Naive thymus-derived CD4-positive, alpha-beta T cell (primary cell): ENCODE measurements at regions not wholly inside any gene's neighbourhood (a gene's known extent, or its start where the extent isn't known, plus 50 kb on each side); places are given as distances from the start of the nearest gene placed in this dataset.
"Not testable (repeated sequence)": the region's sequence is repeated elsewhere in the genome, so short reads cannot be mapped to it uniquely, and the experiment has no call there.

ENCODE experiments used
- ATAC-seq: fragments of 150-1000 bp; cut with Tn5 transposase; 2 replicates; pipeline ENCODE4 v1.10.0; 2021; ENCODE audit warnings: mild to moderate bottlenecking, moderate library complexity
- CTCF ChIA-PET: fragments of 350-600 bp; sonication (Branson Sonifier 250); formaldehyde crosslinking; loops from one replicate; lab custom pipeline; 2021; ENCODE audit warnings: antibody characterized with exemption; lab: Charles Lee
- POLR2A ChIA-PET: fragments of 350-600 bp; sonication (Branson Sonifier 250); formaldehyde crosslinking; loops from one replicate; lab custom pipeline; 2021; ENCODE audit warnings: antibody characterized with exemption, inconsistent platforms; lab: Charles Lee
- DNase-seq, 9 donors: peaks; one replicate each; pipeline versions ENCODE4 v3.0.0 to v3.0.0-alpha.2; 2020 to 2022; ENCODE audit warnings: mixed read lengths in 1 of 9
- H3K27ac ChIP-seq: one replicate; pipeline ENCODE4 v1.7.0; 2013; ENCODE audit warnings: mild to moderate bottlenecking, low read depth, low read length, moderate library complexity
- H3K27me3 ChIP-seq, 2 donors: one replicate each; pipeline ENCODE4 v1.7.0; 2013; ENCODE audit warnings: low read length in 2 of 2, mild to moderate bottlenecking in 2 of 2, moderate library complexity in 2 of 2; ENCODE audit not compliant: control insufficient read depth in 2 of 2, insufficient read depth in 2 of 2
- H3K36me3 ChIP-seq, 3 experiments: 1 replicate in 2 of 3; 2 replicates in 1 of 3; pipeline ENCODE4 v1.7.0; 2013; ENCODE audit warnings: low read length in 3 of 3, mild to moderate bottlenecking in 3 of 3, moderate library complexity in 1 of 3; ENCODE audit not compliant: insufficient read depth in 3 of 3, control insufficient read depth in 2 of 3
- H3K4me1 ChIP-seq, 2 donors: one replicate each; pipeline ENCODE4 v1.7.0; 2013; ENCODE audit warnings: low read length in 2 of 2, mild to moderate bottlenecking in 2 of 2, moderate library complexity in 1 of 2; ENCODE audit not compliant: control insufficient read depth in 2 of 2, insufficient read depth in 2 of 2
- H3K4me3 ChIP-seq: 2 replicates; pipeline ENCODE4 v1.7.0; 2013; ENCODE audit warnings: mild to moderate bottlenecking, low read length
- H3K9me3 ChIP-seq, 3 experiments: 1 replicate in 2 of 3; 2 replicates in 1 of 3; pipeline ENCODE4 v1.7.0; 2013; ENCODE audit warnings: low read length in 3 of 3; ENCODE audit not compliant: control insufficient read depth in 2 of 3
- H3K27ac Mint-ChIP-seq, 9 donors: one replicate each; pipeline ENCODE4 v1.8.0; 2020 to 2022; ENCODE audit warnings: mixed read lengths in 9 of 9, mild to moderate bottlenecking in 8 of 9, moderate library complexity in 5 of 9, inconsistent platforms in 2 of 9
- H3K27me3 Mint-ChIP-seq, 5 donors: one replicate each; pipeline ENCODE4 v1.8.0; 2021 to 2022; ENCODE audit warnings: mixed read lengths in 5 of 5, mild to moderate bottlenecking in 1 of 5
- H3K36me3 Mint-ChIP-seq, 5 donors: one replicate each; pipeline ENCODE4 v1.8.0; 2020 to 2022; ENCODE audit warnings: mixed read lengths in 5 of 5, mild to moderate bottlenecking in 3 of 5, inconsistent platforms in 1 of 5
- H3K4me1 Mint-ChIP-seq, 7 donors: one replicate each; pipeline ENCODE4 v1.8.0; 2020 to 2022; ENCODE audit warnings: mixed read lengths in 7 of 7, mild to moderate bottlenecking in 3 of 7, inconsistent platforms in 1 of 7
- H3K4me3 Mint-ChIP-seq, 10 donors: one replicate each; pipeline ENCODE4 v1.8.0; 2020 to 2022; ENCODE audit warnings: mild to moderate bottlenecking in 10 of 10, mixed read lengths in 10 of 10, moderate library complexity in 6 of 10, inconsistent platforms in 2 of 10
- H3K9me3 Mint-ChIP-seq, 11 donors: one replicate each; pipeline ENCODE4 v1.8.0; 2020 to 2022; ENCODE audit warnings: mixed read lengths in 11 of 11, mild to moderate bottlenecking in 4 of 11, inconsistent platforms in 1 of 11, moderate library complexity in 1 of 11
- intact Hi-C, 2 donors: fragments of 100-400 bp; cut with micrococcal nuclease; formaldehyde crosslinking; loops; one replicate each; pipeline ENCODE4 v1.15.1; 2023

DNA sequence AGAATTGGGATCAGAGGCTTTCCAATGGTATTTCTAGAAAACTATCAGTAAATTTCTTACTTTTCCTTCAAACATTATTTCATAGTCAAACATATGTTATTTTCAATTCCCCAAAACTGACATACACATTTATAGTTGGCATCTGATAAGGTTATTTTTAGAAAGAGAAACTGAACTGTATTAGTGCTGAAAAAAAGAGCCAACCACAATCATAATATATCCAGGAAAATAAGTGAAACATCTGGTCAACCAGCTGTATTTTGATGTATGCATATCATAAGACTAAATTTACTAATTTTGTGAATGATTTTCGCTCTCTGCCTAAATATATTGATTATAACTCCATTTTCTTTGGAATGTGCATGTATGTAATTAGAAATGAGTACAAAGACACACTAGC lies 554.2 kb downstream of the FLRT2 start:
- no peak for DNase-seq
- ChIA-PET POLR2A (no interaction called here), CTCF (no interaction called here)
- Mint-ChIP-seq H3K27ac (no peak overlapping the region), H3K9me3 (peaks cover 0 to 17% (median 10%) of the 10 kb centered on the region in 11 donors), H3K4me1 (peaks cover 0 to 2% (median 0%) of the 10 kb centered on the region in 7 donors), H3K4me3 (no peak overlapping the region), H3K27me3 (no peaks in the 10 kb centered on the region), H3K36me3 (peaks cover 0 to 33% (median 21%) of the 10 kb centered on the region in 5 donors)
- intact Hi-C loops: no loop called here
- no peaks in the 10 kb centered on the region for H3K9me3 ChIP-seq
- H3K4me3 ChIP-seq: no peak overlapping the region
- no peak for ATAC-seq
- no peaks in the 10 kb centered on the region for H3K4me1 ChIP-seq
- H3K36me3 ChIP-seq: peaks cover 0 to 4% (median 0%) of the 10 kb centered on the region in 3 experiments
- H3K27me3 ChIP-seq: no peaks in the 10 kb centered on the region
- no peak overlapping the region for H3K27ac ChIP-seq

DNA sequence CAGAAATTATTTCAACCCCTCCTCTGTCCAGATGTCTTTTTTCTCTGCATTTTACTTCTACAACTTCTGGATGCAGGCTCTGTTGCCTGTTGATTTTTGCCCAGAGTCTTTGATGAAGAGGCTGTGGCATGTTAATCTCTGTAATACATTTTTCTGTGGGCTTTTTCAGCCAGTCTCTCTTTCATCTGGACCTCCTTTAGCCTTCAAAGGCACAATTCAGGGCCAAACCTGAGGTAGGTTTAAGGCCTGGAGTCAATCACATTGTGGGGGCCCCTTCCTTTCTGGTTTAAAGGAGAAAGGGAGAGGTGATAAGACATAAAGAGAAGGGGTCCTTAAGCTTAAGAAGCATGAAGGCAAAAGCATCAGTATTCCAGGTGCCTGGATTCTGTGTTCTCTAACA lies 553.7 kb downstream of the FLRT2 start:
- Histone ChIP-seq H3K9me3 (no peaks in the 10 kb centered on the region), H3K27ac (no peak overlapping the region), H3K27me3 (no peaks in the 10 kb centered on the region), H3K36me3 (peaks cover 0 to 4% (median 0%) of the 10 kb centered on the region in 3 experiments), H3K4me1 (no peaks in the 10 kb centered on the region), H3K4me3 (no peak overlapping the region)
- no peaks in the 10 kb centered on the region for H3K27me3 Mint-ChIP-seq
- H3K27ac Mint-ChIP-seq: no peak overlapping the region
- ChIA-PET CTCF (no interaction called here), POLR2A (no interaction called here)
- no peak overlapping the region for H3K4me3 Mint-ChIP-seq
- peaks cover 2 to 20% (median 11%) of the 10 kb centered on the region in 11 donors for H3K9me3 Mint-ChIP-seq
- peaks cover 0 to 2% (median 0%) of the 10 kb centered on the region in 7 donors for H3K4me1 Mint-ChIP-seq
- peaks cover 0 to 36% (median 23%) of the 10 kb centered on the region in 5 donors for H3K36me3 Mint-ChIP-seq
- DNase-seq (no peak), ATAC-seq (no peak)
- intact Hi-C loops: no loop called here

DNA sequence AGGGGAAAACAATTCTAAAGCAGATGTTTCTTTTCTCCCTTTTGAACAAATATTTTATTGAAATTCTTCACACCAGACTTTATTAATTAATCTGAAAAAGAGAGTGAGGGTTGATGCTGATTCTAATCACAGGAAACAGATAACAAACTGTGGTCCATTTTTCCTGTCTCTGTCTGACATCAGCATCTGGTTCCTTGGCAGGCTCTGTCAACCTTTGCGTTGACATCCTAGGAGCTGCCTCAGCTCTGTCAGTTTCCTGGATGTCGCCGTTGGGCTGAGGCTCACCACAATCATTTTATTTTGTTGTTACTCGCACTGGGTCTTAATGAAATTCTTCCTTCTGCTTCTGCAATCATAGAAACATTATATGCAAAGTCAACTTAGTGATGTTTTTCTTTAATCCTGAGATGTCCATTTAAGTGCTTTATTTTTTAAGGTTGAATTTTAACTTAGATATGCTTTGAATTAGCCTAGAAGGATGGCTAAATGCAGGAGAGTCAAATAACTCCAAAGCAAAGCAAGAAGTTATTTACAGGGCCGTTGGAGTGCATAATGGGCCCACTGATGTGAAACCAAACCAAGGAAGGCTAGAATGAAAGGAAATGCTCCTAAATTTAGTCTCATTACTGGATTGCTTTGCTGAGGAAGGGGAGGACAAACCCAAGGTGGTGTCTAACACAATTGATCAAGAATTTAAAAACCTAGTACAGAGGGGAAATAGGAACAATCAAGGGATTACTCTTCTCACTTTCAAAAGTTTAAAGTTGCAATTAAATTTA lies 542.4 kb downstream of the FLRT2 start:
- H3K27ac ChIP-seq: no peak overlapping the region
- ChIA-PET POLR2A (no interaction called here), CTCF (no interaction called here)
- Mint-ChIP-seq H3K36me3 (peaks cover 0 to 18% (median 11%) of the 10 kb centered on the region in 5 donors), H3K4me3 (no peak overlapping the region), H3K27me3 (no peaks in the 10 kb centered on the region), H3K27ac (peak overlapping the region in 2 of 9 donors; percentile 24 to 79), H3K9me3 (peaks cover under 1 to 5% (median 3%) of the 10 kb centered on the region in 11 donors), H3K4me1 (peaks cover 0 to 17% (median 12%) of the 10 kb centered on the region in 7 donors)
- DNase-seq: no peak
- H3K4me1 ChIP-seq: no peaks in the 10 kb centered on the region
- intact Hi-C loops: no loop called here
- no peaks in the 10 kb centered on the region for H3K36me3 ChIP-seq
- no peaks in the 10 kb centered on the region for H3K27me3 ChIP-seq
- H3K4me3 ChIP-seq: no peak overlapping the region
- ATAC-seq: no peak
- H3K9me3 ChIP-seq: no peaks in the 10 kb centered on the region

GRCh38 chr14:86066651-86067050 lies 536.7 kb downstream of the FLRT2 start:
- Mint-ChIP-seq H3K9me3 (peaks cover 0 to 5% (median 0%) of the 10 kb centered on the region in 11 donors), H3K4me1 (peaks cover 0 to 8% (median 3%) of the 10 kb centered on the region in 7 donors), H3K36me3 (peaks cover 0 to 8% (median 2%) of the 10 kb centered on the region in 5 donors), H3K27me3 (no peaks in the 10 kb centered on the region), H3K27ac (no peak overlapping the region), H3K4me3 (no peak overlapping the region)
- no peak for ATAC-seq
- Histone ChIP-seq H3K4me1 (no peaks in the 10 kb centered on the region), H3K27ac (no peak overlapping the region), H3K9me3 (no peaks in the 10 kb centered on the region), H3K4me3 (no peak overlapping the region), H3K36me3 (no peaks in the 10 kb centered on the region), H3K27me3 (no peaks in the 10 kb centered on the region)
- intact Hi-C loops: no loop called here
- POLR2A ChIA-PET: no interaction called here
- CTCF ChIA-PET: no interaction called here
- DNase-seq: no peak

GRCh38 chr14:86065407-86065806 lies 535.5 kb downstream of the FLRT2 start:
- Histone ChIP-seq H3K27ac (no peak overlapping the region), H3K4me3 (no peak overlapping the region), H3K9me3 (no peaks in the 10 kb centered on the region), H3K36me3 (no peaks in the 10 kb centered on the region), H3K4me1 (no peaks in the 10 kb centered on the region), H3K27me3 (no peaks in the 10 kb centered on the region)
- ChIA-PET CTCF (no interaction called here), POLR2A (no interaction called here)
- Mint-ChIP-seq H3K9me3 (peaks cover 0 to 5% (median 0%) of the 10 kb centered on the region in 11 donors), H3K4me3 (no peak overlapping the region), H3K4me1 (peaks cover 0 to 4% (median 0%) of the 10 kb centered on the region in 7 donors), H3K27me3 (no peaks in the 10 kb centered on the region), H3K27ac (no peak overlapping the region), H3K36me3 (peaks cover 0 to 7% (median 0%) of the 10 kb centered on the region in 5 donors)
- no peak for ATAC-seq
- no peak for DNase-seq
- intact Hi-C loops: no loop called here

DNA sequence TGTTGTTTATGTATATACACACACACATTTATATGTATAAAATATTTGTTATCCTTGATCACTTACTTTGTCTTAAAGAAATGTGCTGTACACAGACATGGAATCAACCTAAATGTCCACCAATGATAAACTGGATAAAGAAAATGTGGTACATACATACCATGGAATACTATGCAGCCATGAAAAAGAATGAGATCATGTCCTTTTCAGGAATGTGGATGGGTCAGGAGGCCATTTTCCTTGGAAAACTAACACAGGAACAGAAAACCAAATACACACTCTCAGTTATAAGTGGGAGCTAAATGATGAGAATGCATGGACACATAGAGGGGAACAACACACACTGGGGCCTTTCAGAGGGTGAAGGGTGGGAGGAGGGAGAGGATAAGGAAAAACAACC lies 534.7 kb downstream of the FLRT2 start:
- H3K36me3 ChIP-seq, H3K4me1 Mint-ChIP-seq, H3K27me3 ChIP-seq, H3K4me1 ChIP-seq, H3K4me3 Mint-ChIP-seq, ATAC-seq, H3K27ac Mint-ChIP-seq, POLR2A ChIA-PET, H3K36me3 Mint-ChIP-seq, H3K9me3 ChIP-seq, intact Hi-C loops, H3K4me3 ChIP-seq, CTCF ChIA-PET, H3K27ac ChIP-seq, H3K9me3 Mint-ChIP-seq, H3K27me3 Mint-ChIP-seq, DNase-seq: not testable (repeated sequence)
